H9 (cell line): ENCODE measurements at regions not wholly inside any gene's neighbourhood (a gene's known extent, or its start where the extent isn't known, plus 50 kb on each side); places are given as distances from the start of the nearest gene placed in this dataset.
A peak's percentile ranks its signal among the peaks of the same experiment; 100 is the strongest.

ENCODE experiments used
- DNase-seq: peaks from one replicate; pipeline ENCODE4 v3.0.0-alpha.2; 2017
- H2AFZ ChIP-seq: one replicate; pipeline ENCODE4 v1.6.1; 2013; ENCODE audit warnings: mild to moderate bottlenecking, low read length, control low read depth, moderate library complexity
- H2AK5ac ChIP-seq: 2 replicates; pipeline ENCODE4 v1.6.1; 2013; ENCODE audit warnings: low read length, control low read depth, mixed read lengths; ENCODE audit not compliant: insufficient read length
- H2BK120ac ChIP-seq: one replicate; pipeline ENCODE4 v1.6.1; 2013; ENCODE audit warnings: low read depth, mild to moderate bottlenecking, low read length, control low read depth, inconsistent platforms; ENCODE audit not compliant: poor library complexity, severe bottlenecking
- H2BK12ac ChIP-seq: 2 replicates; pipeline ENCODE4 v1.6.1; 2013; ENCODE audit warnings: low read length, control low read depth, mixed read lengths, low read depth; ENCODE audit not compliant: insufficient read length
- H2BK15ac ChIP-seq: 2 replicates; pipeline ENCODE4 v1.6.1; 2013; ENCODE audit warnings: low read depth, low read length, control low read depth
- H2BK20ac ChIP-seq: one replicate; pipeline ENCODE4 v1.6.1; 2013; ENCODE audit warnings: low read depth, mild to moderate bottlenecking, low read length, control low read depth, inconsistent platforms; ENCODE audit not compliant: poor library complexity, severe bottlenecking
- H2BK5ac ChIP-seq: 2 replicates; pipeline ENCODE4 v1.6.1; 2013; ENCODE audit warnings: low read length, control low read depth, mixed read lengths; ENCODE audit not compliant: insufficient read length
- H3K14ac ChIP-seq: 2 replicates; pipeline ENCODE4 v1.6.1; 2013; ENCODE audit warnings: low read length, control low read depth; ENCODE audit not compliant: insufficient read depth
- H3K18ac ChIP-seq: 2 replicates; pipeline ENCODE4 v1.6.1; 2013; ENCODE audit warnings: low read depth, mild to moderate bottlenecking, mixed read lengths, low read length, control low read depth; ENCODE audit not compliant: insufficient read length
- H3K23ac ChIP-seq: 2 replicates; pipeline ENCODE4 v1.6.1; 2013; ENCODE audit warnings: low read length, control low read depth, mixed read lengths, low read depth; ENCODE audit not compliant: insufficient read length
- H3K23me2 ChIP-seq: 2 replicates; pipeline ENCODE4 v1.6.1; 2013; ENCODE audit warnings: low read depth, mild to moderate bottlenecking, mixed read lengths, low read length, control low read depth; ENCODE audit not compliant: insufficient read length, poor library complexity, severe bottlenecking
- H3K27ac ChIP-seq: 2 replicates; pipeline ENCODE4 v1.5.1; 2013; ENCODE audit warnings: low read length, control low read depth, mixed read lengths, low read depth; ENCODE audit not compliant: insufficient read length
- H3K27me3 ChIP-seq: 2 replicates; pipeline ENCODE4 v1.6.1; 2013; ENCODE audit warnings: low read length, control low read depth, inconsistent platforms; ENCODE audit not compliant: insufficient read depth
- H3K4ac ChIP-seq: 2 replicates; pipeline ENCODE4 v1.6.1; 2013; ENCODE audit warnings: low read depth, mild to moderate bottlenecking, control low read depth, inconsistent platforms, low read length, moderate library complexity
- H3K4me1 ChIP-seq: 2 replicates; pipeline ENCODE4 v1.6.1; 2013; ENCODE audit warnings: low read length, control low read depth, inconsistent platforms; ENCODE audit not compliant: insufficient read depth
- H3K4me2 ChIP-seq: 2 replicates; pipeline ENCODE4 v1.6.1; 2013; ENCODE audit warnings: low read length, control low read depth, mixed read lengths; ENCODE audit not compliant: insufficient read length, insufficient read depth
- H3K56ac ChIP-seq: 2 replicates; pipeline ENCODE4 v1.6.1; 2013; ENCODE audit warnings: low read depth, mild to moderate bottlenecking, mixed read lengths, low read length, control low read depth; ENCODE audit not compliant: insufficient read length
- H3K79me1 ChIP-seq: 2 replicates; pipeline ENCODE4 v1.6.1; 2013; ENCODE audit warnings: low read depth, mild to moderate bottlenecking, moderate library complexity, low read length, control low read depth, inconsistent platforms; ENCODE audit not compliant: insufficient read depth, poor library complexity, severe bottlenecking
- H3K79me2 ChIP-seq: 2 replicates; pipeline ENCODE4 v1.6.1; 2013; ENCODE audit warnings: low read length, control low read depth, inconsistent platforms; ENCODE audit not compliant: insufficient read depth
- H3K9ac ChIP-seq: 2 replicates; pipeline ENCODE4 v1.6.1; 2013; ENCODE audit warnings: low read length, control low read depth, mixed read lengths; ENCODE audit not compliant: insufficient read length; ENCODE audit errors: extremely low read depth
- H3K9me3 ChIP-seq: one replicate; pipeline ENCODE4 v1.6.1; 2013; ENCODE audit warnings: low read depth, low read length, inconsistent platforms; ENCODE audit not compliant: control insufficient read depth
- H3T11ph ChIP-seq: one replicate; pipeline ENCODE4 v1.6.1; 2013; ENCODE audit warnings: mild to moderate bottlenecking, low read length, control low read depth, inconsistent platforms
- H4K20me1 ChIP-seq: one replicate; pipeline ENCODE4 v1.6.1; 2013; ENCODE audit not compliant: control insufficient read depth, insufficient read length, insufficient read depth
- H4K5ac ChIP-seq: 2 replicates; pipeline ENCODE4 v1.6.1; 2013; ENCODE audit warnings: low read depth, mild to moderate bottlenecking, mixed read lengths, low read length, control low read depth; ENCODE audit not compliant: insufficient read length
- H4K8ac ChIP-seq: replicated peaks from 2 replicates; pipeline ENCODE4 v1.6.1; 2013; ENCODE audit warnings: low read length, control low read depth, mixed read lengths, low read depth; ENCODE audit not compliant: insufficient read length
- H4K91ac ChIP-seq: 2 replicates; pipeline ENCODE4 v1.6.1; 2013; ENCODE audit warnings: low read depth, mild to moderate bottlenecking, moderate library complexity, mixed read lengths, low read length, control low read depth; ENCODE audit not compliant: insufficient read length
- H3K27ac Mint-ChIP-seq, 3 experiments: 2 replicates in 2 of 3; 3 replicates in 1 of 3; pipeline ENCODE4 v1.8.0; 2020 to 2021; ENCODE audit warnings: mixed read lengths in 3 of 3, mild to moderate bottlenecking in 1 of 3, moderate library complexity in 1 of 3
- H3K27me3 Mint-ChIP-seq: 2 replicates; pipeline ENCODE4 v1.8.0; 2021; ENCODE audit warnings: low read depth, mild to moderate bottlenecking, moderate library complexity, mixed read lengths
- H3K36me3 Mint-ChIP-seq, 3 experiments: 2 replicates in 2 of 3; 3 replicates in 1 of 3; pipeline ENCODE4 v1.8.0; 2020 to 2021; ENCODE audit warnings: low read depth in 3 of 3, mixed read lengths in 3 of 3; ENCODE audit not compliant: insufficient read depth in 1 of 3
- H3K4me1 Mint-ChIP-seq, 2 experiments: 2 replicates each; pipeline ENCODE4 v1.8.0; 2020; ENCODE audit warnings: mixed read lengths in 2 of 2
- H3K4me3 Mint-ChIP-seq, 2 experiments: 2 replicates in 1 of 2; 3 replicates in 1 of 2; pipeline ENCODE4 v1.8.0; 2020 to 2021; ENCODE audit warnings: mild to moderate bottlenecking in 2 of 2, mixed read lengths in 2 of 2, moderate library complexity in 1 of 2
- H3K9me3 Mint-ChIP-seq, 2 experiments: 2 replicates in 1 of 2; 3 replicates in 1 of 2; pipeline ENCODE4 v1.8.0; 2020; ENCODE audit warnings: mild to moderate bottlenecking in 2 of 2, mixed read lengths in 2 of 2, moderate library complexity in 1 of 2
- CTCF ChIP-seq: fragments of 200-600 bp; sonication (generic); conservative IDR thresholded peaks from 3 replicates; pipeline ENCODE4 v1.8.0; 2021; ENCODE audit warnings: antibody characterized with exemption, mild to moderate bottlenecking
- WGBS: extraction: QIAGEN DNeasy Blood & Tissue Kit; methylation state at CpG from one replicate; pipeline ENCODE4 v1.1.7; 2013; ENCODE audit warnings: missing lambda C conversion rate, low lambda C conversion rate, mixed read lengths; ENCODE audit not compliant: insufficient read length; ENCODE audit errors: extremely low coverage; 5-methylcytosine and 5-hydroxymethylcytosine counted together

GRCh38 chr3:66553441-66554113 lies 52.8 kb upstream of the LRIG1 start:
- H3K36me3 Mint-ChIP-seq = peaks cover 0 to 8% (median 1%) of the 10 kb centered on the region in 3 experiments; a peak in 3 of 7 replicates
- Histone ChIP-seq H3K79me1 (no peaks in the 10 kb centered on the region), H3K4me2 (no peak overlapping the region), H2BK120ac (no peak overlapping the region), H4K8ac (no peak overlapping the region), H4K91ac (no peak overlapping the region), H2BK20ac (no peak overlapping the region), H3K27ac (no peak overlapping the region), H2AK5ac (no peak overlapping the region), H3K56ac (no peak overlapping the region), H2AFZ (no peak overlapping the region), H2BK15ac (no peak overlapping the region), H3K4ac (no peak overlapping the region), H3K14ac (no peak overlapping the region), H4K5ac (no peak overlapping the region), H3T11ph (no peak overlapping the region), H3K4me1 (peaks cover 3% of the 10 kb centered on the region; the same call in 1 of the 2 replicates), H3K23me2 (no peaks in the 10 kb centered on the region), H2BK12ac (no peak overlapping the region), H3K9me3 (no peaks in the 10 kb centered on the region), H2BK5ac (no peak overlapping the region), H3K79me2 (no peaks in the 10 kb centered on the region), H3K9ac (no peak overlapping the region), H3K27me3 (no peaks in the 10 kb centered on the region), H3K18ac (no peak overlapping the region), H3K23ac (no peak overlapping the region), H4K20me1 (no peaks in the 10 kb centered on the region)
- H3K27ac Mint-ChIP-seq = peak overlapping the region in 1 of 3 experiments; percentile 44; a peak in 1 of 7 replicates
- WGBS = no CpG with 5 or more reads among the region's 11 CpGs
- peaks cover 0 to 3% of the 10 kb centered on the region in 2 experiments; a peak in 3 of 5 replicates for H3K9me3 Mint-ChIP-seq
- no peak for DNase-seq
- H3K4me3 Mint-ChIP-seq = no peak overlapping the region
- H3K4me1 Mint-ChIP-seq = peaks cover 30 to 35% of the 10 kb centered on the region in 2 experiments
- peaks cover 1% of the 10 kb centered on the region; the same call in 1 of the 2 replicates for H3K27me3 Mint-ChIP-seq
- TF ChIP-seq CTCF = no peak
